HG03060 (cell line): ENCODE measurements at regions not wholly inside any gene's neighbourhood (a gene's known extent, or its start where the extent isn't known, plus 50 kb on each side); places are given as distances from the start of the nearest gene placed in this dataset.
"Not testable (repeated sequence)": the region's sequence is repeated elsewhere in the genome, so short reads cannot be mapped to it uniquely, and the experiment has no call there.

ENCODE experiments used
- ATAC-seq: cut with Tn5 transposase; IDR thresholded peaks from one replicate; pipeline ENCODE4 v1.9.1; 2021; ENCODE audit warnings: low read depth, moderate number of reproducible peaks; ENCODE audit not compliant: unreplicated experiment

DNA sequence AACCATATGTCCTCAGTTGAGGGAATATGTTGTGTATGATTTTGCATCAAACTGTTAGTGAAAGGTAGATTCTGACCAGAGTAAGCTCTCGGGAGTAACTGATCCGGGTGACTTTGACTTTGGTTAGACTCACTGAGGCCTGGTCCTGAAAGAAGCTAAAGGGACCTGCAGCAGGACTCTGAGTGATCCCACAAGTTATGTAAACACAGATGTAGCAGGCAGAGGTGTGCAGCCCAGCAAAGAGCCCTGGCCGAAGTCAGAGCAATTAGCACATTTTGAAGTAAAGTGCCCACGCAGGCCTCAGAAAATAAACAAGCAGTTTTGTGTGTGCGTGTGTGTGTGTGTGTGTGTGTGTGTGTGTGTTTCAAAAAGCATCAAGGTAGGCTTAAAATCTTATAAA, 245.6 kb upstream of the FERD3L start:
- no peak for ATAC-seq

DNA sequence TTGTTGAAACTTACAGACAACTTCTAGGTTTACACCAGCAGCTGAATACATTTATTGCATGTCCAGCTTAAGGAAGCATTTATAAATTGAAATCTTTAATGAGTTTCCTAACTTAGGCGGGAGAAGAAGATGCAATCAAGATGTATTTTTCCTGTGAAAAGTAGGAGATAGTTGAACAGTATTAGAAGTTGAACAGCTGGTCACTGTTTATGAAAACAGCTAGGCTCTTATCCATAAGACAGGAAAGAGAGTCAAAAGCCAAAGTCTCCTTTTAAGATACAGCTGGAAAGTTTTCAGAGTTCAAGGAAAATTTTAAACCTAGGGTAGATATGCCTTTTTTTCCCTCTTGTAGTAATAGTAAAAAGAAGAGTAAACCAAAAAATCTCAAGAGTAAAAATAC, 236.1 kb upstream of the FERD3L start:
- no peak for ATAC-seq

DNA sequence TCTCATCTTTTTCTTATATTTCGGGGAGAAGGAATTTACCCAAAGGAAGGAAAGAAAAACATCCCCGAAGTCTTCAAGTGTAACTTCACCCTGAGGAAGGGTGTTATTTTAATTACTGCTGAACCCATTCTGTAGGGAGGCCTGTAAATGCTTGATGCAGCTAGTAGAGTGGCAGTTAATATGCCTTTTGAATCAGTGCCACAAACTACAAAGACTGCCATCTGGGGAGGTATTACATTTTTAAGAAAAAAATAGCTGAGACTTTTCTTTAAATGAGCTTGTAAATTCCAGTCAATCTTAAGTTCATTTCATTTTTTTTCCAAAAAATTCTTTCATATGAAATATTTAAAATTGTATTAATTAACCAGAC, 233.1 kb upstream of the FERD3L start:
- ATAC-seq = no peak

DNA sequence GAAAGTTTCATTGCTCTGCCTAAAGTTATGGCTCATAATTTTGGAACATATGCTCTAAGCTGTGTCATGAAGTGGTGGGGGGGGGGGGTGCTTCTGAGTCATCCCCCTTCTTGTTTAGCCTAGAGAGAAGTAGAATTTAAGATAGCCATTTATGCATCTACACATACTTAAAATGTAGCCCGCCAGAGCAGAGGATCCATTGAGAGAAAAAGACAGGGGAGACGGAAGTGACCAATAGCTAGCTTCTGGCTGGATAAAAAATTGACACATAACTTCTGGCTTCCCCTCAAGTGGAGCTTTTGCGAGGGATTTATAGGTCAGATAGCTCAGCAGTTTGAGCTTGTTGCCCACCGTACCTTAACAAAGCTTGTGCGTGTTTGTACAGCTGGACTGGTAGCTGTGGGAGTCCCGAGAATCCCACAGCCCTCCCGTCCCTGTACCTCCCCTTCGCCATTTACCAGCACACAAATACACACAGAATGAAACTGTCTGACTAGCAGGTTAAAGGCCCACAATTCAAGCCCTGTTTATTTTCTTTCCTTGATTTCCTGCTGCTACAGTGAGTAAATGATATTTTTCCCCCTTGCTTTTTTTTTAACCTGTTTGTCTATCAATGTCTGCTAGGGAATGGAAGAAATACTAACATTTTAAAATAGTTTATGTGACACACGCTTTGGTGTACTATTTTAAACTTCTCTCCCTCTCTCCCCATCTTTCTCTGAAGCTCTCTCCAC, 232.6 kb upstream of the FERD3L start:
- no peak for ATAC-seq

DNA sequence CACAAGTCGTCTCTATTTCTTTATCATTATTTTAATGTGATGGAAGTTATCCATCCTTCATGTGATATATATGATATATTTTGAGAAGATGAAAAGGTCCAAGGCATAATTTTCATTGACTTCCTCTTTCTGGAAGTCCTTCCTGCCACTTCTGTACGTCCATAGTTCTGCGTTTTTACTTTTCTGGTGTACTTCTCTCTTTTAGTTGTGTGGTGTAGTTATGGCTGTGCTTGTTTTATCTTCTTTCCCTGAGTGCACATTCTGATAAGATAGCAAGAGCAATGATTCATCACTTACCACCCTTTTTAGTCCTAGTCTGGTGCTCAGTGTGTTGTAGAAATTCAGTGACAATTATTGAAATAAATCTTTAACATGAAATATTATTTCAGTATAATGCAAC, 231.3 kb upstream of the FERD3L start:
- ATAC-seq = no peak

DNA sequence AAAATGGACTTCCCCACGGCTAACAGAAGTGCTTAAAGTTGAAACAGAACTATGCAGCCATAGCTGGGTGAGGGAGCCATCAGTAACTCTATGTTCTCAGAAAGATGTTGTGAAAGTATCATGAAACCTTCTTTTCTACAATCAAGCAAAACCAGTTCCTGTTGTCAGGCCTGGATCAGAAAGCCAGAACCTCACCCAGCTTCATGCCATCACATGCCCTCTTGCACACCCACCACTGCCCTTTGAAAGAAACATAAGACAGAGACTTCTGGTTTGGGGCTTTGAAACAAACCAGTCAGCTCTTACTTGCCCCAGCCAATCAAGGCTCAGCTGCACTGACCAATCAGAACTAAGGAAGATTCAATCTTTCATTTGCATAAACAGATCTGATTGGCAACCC, 230.8 kb upstream of the FERD3L start:
- ATAC-seq = no peak

DNA sequence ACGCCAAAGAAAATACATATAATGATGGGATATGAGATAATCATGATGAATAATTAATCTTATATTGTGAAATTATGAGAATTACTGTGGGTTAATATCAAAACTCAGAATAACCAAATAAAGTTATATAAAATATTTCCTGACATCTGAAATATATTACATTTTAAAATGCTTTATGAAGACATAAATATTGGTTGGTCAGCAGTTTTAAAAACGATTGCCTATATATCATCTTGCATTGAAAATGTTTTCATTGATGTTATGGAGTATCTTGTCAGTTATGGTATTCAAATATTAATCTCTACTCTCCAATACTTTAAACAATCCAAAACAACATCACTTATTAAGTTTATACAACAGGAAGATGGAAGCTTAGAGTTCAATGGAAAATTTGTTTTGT, 228.1 kb upstream of the FERD3L start:
- no peak for ATAC-seq

DNA sequence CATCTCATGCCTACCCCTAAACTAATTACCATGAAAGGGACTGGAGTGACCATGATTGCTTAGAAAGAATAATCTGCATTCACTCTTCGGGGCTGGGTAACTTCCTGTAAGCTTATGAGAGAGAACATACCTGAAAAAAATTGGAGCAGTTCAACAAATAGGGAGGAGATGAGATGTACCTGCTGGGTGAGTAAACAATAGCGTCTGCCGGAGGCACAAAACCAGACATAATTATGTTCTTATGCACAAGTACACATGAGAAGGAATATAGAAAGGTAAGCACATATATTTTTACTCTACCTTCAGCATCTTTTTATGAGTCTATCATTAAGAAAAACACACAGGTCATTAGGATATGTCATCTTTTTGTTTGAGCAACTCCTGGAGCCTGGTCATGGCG, 224.6 kb upstream of the FERD3L start:
- ATAC-seq = no peak

DNA sequence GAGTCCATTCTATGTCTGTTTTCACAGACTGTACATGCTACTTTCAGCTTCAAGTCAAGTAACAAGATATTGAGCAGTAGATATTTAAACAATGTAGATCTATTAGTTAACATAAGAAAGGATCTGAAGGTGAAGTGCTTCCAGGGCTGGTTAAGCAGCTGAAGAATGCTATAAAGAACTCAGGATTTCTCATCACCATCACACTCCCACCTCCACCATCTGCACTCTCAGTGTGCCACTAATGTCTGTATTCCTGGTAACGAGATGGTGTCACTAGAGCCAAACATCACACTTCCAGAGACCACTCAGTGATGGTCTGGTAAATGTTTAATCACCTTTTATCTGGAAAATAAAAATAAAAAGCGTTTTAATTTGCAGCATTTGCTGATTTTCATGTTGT, 224.0 kb upstream of the FERD3L start:
- ATAC-seq = no peak

DNA sequence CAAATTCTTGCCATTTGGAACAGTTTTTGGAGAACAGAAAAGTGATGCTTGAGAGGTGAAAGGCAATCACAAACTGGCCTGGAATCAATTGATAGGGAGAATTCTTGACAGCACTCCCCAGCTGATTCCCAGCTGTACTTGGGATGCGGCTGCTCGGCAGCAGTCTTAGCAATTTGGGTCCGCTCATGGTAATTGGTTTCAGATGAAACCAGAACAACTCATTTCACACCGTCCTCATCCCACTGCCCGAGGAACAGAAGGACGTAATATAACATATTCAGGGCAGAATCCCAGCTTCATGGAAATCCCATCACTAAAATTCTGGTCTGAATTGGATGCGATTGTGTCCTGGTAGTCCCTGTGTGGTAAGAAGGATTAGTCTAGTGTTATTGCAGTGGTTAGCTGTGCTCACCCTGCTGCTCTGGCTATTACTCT, 223.3 kb upstream of the FERD3L start:
- ATAC-seq = no peak

DNA sequence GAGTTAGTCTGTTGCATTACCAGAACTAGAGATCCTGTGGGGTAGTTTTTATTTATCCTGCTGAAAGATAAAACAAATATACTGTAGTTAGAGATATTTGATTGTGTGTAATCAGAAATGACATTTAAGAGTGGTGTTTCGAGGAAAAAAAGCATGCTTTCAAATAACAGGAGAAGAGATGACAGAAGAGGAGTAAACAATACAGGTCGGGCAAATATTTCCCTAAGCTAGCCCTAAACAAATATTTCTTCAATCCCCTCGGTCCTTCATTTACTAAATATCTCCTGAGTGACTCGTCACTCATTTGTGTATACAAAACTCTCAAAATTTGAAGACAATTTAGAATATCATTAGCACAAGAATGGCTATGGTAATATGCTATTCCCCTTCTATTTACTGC, 219.7 kb upstream of the FERD3L start:
- ATAC-seq = no peak

DNA sequence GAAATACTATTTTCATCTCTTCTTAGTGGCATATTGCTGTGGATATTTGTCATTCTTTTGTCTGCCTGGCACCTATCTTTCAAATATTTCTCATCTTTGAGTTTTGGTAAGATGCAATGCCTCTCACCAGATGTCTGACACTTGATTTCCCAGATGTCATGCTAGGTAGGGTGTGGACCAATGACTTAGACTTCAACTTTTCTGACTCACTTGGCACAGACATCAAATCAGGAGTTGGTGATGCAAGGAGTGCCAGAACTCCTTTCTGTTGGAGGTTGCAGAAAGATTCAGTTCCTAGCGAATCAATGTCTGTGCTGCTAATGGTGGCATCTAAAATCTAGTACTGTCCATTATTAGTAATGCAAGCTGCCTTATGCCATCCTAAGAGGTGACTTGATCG, 216.9 kb upstream of the FERD3L start:
- ATAC-seq = no peak

DNA sequence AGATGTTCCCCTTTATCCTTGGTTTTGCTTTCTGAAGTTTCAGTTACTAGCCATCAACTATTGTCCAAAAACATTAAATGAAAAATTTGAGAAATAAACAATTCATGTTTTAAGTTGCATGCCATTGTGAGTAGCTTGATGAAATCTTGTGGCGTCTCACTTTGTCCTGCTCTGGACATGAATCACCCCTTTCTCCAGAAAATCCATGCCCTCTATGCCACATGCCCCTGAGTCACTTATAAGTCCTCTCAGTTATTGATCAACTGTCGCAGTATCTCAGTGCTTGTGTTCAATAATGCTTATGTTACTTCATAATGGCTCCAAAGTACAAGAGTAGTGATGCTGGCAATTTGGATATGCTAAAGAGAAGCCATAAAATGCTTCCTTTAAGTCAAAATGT, 208.0 kb upstream of the FERD3L start:
- no peak for ATAC-seq

DNA sequence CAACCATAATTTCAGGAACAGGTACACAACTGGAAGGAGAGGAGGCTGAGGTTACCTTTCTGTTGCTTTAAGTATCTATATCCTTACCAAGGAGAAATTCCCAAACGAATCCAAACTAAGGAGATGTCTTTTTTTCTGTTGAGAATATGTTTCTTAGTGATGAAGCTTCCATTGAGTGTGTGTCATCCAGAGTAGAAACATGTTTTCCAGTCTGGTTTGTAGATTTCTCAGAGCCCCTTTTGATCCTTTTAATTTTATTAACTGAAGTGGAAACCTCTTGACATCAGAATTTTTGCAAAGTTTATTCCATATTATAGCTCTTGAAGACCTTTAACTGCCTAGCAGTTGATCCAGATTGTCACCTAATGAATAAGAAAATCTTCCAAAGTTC, 207.1 kb upstream of the FERD3L start:
- no peak for ATAC-seq

DNA sequence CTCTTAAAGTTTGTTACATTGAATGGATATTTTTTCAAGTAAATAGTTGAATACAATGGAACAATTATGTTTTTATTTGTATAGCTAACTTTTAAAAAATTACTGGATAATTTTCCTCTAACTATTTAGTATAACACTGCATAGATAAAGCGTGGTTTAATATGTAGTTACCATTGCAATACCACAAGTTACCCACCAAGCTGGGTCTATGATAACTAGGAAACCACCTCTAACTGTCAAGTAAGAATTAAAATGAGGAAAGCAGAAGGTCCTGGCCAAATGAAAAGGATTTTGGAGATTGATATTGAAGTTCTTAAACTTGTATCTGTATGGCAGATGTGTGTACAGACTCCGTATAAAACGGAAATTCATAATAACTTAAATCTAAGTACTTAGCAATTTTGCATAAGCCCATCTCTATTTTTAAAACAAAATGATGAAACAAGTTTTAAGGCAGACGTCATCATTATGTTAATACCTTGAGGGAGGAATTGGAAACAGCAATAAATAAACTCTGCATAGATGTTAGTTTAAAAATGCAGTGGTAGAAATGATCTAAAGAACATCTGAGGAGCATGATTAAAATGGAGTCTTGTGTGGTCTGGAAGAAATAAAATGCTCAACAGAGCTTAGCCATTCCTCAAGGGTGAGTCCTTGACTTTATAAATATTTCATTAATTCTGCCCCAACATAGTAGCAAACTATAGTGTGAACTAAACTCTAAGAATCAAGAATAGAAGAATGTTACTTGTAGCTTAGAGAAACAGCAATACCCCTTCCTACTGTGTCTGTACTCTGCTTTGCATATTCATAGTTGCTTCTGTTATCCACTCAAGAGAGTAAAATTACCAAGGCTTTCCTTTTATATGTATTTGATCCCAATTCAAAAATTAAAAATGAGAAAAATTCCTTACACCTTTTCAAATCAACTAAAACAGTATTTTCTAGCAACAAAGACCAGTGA, 206.4 kb upstream of the FERD3L start:
- ATAC-seq = no peak

DNA sequence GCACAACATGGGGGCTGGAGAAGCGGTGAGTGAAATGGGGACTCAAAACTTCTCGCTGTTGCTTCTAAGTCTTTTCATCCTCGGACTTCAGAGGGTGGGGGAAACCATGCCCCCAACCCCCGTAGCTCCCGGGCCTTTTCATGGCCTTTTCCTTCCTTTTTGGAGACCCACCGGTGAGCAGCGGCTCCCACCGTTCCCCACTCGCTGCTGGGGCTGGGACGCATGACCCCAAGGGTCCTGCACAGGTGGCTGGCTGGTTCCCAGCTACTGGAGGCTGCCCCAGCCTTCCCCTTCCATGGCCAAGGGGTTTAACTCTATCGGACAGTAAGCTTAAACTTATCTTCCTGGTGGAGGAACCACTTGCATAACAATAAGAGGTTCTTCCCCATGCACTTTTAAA, 194.3 kb upstream of the FERD3L start:
- ATAC-seq = no peak

DNA sequence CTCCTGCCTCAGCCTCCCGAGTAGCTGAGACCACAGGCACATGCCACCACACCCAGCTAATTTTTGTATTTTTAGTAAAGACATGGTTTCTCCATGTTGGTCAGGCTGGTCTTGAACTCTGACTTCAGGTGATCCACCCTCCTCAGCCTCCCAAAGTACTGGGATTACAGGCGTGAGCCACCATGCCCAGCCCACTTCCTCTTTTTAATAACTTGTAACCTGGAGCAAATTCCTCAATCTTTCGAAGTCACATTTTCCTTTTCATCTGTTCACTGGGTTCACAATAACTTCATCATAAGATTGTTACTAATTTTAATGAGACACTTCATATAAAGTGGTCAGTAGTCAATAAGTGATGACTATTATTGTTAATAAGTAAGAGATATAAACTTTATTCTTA, 193.3 kb upstream of the FERD3L start:
- ATAC-seq = not testable (repeated sequence)

DNA sequence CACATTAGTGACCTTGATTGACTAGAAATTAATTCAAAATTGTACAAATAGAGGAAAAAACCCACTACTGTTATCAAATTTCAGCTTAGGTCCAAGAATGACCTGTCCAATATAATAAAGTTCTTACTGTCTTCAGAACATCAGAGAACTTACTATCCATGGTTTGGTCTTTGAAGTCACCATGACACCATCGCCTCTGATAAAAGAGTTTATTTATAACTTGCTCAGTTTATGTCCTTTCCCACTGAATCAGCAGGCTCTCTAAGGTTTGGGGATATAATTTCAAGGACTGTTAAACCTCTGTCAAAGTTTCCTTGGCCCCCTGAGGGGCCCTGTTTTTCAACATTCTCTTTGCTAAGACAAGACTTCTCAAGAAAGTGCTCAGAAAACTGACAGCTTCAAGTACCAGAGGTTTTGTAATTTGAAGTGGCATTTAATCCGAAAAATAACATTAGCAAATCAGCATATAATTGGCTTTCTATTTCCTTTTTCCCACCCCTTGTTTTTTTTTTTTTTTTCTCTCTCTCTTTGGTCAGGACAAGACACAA, 191.7 kb upstream of the FERD3L start:
- ATAC-seq = no peak

DNA sequence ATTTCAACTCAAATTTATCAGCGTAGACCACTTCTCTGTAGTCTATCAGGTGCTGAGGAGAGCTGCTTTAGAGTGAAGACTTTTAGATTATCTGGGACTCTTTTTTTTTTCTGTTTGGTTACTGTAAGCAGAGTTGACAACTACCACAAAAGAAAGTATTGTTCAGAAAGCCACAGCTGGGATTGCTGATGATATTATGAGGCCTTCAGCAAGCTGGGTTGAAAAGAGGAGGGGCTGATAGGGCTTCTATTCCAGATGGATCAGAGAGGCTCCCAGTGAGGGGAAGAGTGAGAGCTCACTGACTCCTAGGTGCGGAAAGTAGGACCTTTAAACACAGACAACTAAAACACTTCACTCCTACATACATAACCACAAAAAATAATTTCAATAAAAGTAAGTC, 188.5 kb upstream of the FERD3L start:
- no peak for ATAC-seq

DNA sequence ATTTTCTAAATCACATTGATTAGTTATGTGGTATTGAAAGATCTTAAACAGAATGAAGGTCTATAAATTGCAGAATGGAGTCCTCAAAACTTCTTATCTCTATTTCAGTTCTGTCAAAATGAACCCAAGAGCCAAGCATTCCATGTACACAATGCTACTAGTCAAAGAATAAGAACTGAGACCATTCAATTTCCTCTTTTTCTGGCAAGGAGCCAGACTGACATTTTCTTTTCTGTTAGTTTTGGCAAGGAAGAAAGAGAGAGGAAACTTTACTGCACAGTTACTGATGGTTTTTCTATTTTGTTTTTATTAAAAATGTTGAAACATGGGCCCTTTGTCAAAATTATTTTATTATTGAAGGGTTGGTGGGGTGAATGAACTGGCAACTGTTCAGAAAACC, 181.8 kb upstream of the FERD3L start:
- no peak for ATAC-seq

DNA sequence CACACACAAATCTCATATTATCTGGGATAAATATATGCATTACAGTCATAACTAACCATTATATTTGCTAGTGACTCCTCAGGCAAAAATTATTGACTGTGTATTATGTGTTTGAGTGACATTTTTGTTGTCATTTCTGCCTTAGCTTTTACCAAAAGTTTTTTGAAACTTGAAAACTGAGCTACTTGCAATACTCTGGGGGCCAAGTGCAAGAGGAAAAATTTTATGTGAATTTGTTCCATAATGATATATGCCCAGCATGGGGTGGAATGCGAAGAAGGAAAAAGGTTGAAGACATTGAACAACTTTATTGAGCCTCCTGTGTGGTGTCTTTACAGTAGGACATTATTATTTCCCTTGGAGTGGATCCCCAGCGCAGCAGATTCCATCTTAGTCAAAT, 176.8 kb upstream of the FERD3L start:
- no peak for ATAC-seq

DNA sequence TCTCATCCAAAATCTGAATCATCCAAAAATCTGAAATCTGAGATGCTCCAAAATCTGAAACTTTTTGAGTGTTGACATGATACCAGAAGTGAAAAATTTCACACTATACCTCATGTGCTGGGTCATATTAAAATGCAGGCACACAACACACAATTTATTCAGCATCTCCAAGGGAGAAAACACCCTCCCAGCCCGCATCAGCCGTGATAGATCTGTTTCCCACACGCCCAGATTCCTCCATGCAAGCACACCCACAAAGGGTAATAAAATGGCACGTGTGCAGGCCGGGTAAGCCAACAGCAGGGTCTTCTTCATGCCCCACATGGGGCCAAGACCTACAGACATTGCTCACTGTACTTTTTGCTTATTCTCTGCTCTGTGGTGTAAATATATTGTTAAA, 173.1 kb upstream of the FERD3L start:
- ATAC-seq = no peak
